Activated T-cell treated with anti-CD3 and anti-CD28 coated beads, Interleukin-2, amount 50 U/mL, for 48 hours (primary cell): ENCODE measurements at regions not wholly inside any gene's neighbourhood (a gene's known extent, or its start where the extent isn't known, plus 50 kb on each side); places are given as distances from the start of the nearest gene placed in this dataset.
"Not testable (repeated sequence)": the region's sequence is repeated elsewhere in the genome, so short reads cannot be mapped to it uniquely, and the experiment has no call there.

Experiments used
- DNase-seq, 2 experiments: peaks; one replicate each; pipeline ENCODE4 v3.0.0-alpha.2; 2020

GRCh38 chr14:37650356-37651037 is 55.1 kb downstream of the TTC6 start:
- DNase-seq, result no peak

- DNase-seq, result no peak
These were observed 56.6 kb downstream of the TTC6 start for GRCh38 chr14:37652042-37652441.

GRCh38 chr14:37655418-37655817 is 60.0 kb downstream of the TTC6 start:
- DNase-seq, result no peak

GRCh38 chr14:37658156-37658555 is 62.7 kb downstream of the TTC6 start:
- DNase-seq, result no peak

GRCh38 chr14:37663498-37663897 is 68.1 kb downstream of the TTC6 start:
- no peak for DNase-seq

GRCh38 chr14:37665479-37665878 is 70.0 kb downstream of the TTC6 start:
- DNase-seq, result no peak

- DNase-seq, result no peak
These were observed 70.5 kb downstream of the TTC6 start for GRCh38 chr14:37665951-37666350.

GRCh38 chr14:37668646-37669045 is 73.2 kb downstream of the TTC6 start:
- no peak for DNase-seq

GRCh38 chr14:37669242-37669641 is 73.8 kb downstream of the TTC6 start:
- DNase-seq, result no peak

- DNase-seq, result no peak
These were observed 78.0 kb downstream of the TTC6 start for GRCh38 chr14:37673439-37673838.

GRCh38 chr14:37678916-37679315 is 83.5 kb downstream of the TTC6 start:
- DNase-seq, result no peak

GRCh38 chr14:37681486-37681885 is 86.1 kb downstream of the TTC6 start:
- DNase-seq, result no peak

GRCh38 chr14:37692680-37693079 is 97.3 kb downstream of the TTC6 start:
- not testable (repeated sequence) for DNase-seq

GRCh38 chr14:37693420-37693819 is 98.0 kb downstream of the TTC6 start:
- not testable (repeated sequence) for DNase-seq

- DNase-seq, result no peak
These were observed 100.4 kb downstream of the TTC6 start for GRCh38 chr14:37695866-37696265.

GRCh38 chr14:37697489-37698121 is 102.2 kb downstream of the TTC6 start:
- no peak for DNase-seq

- no peak for DNase-seq
These were observed 103.7 kb downstream of the TTC6 start for GRCh38 chr14:37698840-37699777.

GRCh38 chr14:37707716-37708115 is 112.3 kb downstream of the TTC6 start:
- no peak for DNase-seq

- no peak for DNase-seq
These were observed 113.1 kb downstream of the TTC6 start for GRCh38 chr14:37708481-37708880.

- DNase-seq, result no peak
These were observed 114.2 kb downstream of the TTC6 start for GRCh38 chr14:37709419-37710195.

- no peak for DNase-seq
These were observed 116.0 kb downstream of the TTC6 start for GRCh38 chr14:37711356-37711830.

GRCh38 chr14:37711831-37712475 is 116.5 kb downstream of the TTC6 start:
- DNase-seq, result no peak
